RWPE1 (cell line): ENCODE measurements at regions not wholly inside any gene's neighbourhood (a gene's known extent, or its start where the extent isn't known, plus 50 kb on each side); places are given as distances from the start of the nearest gene placed in this dataset.

Experiments
- CTCF ChIA-PET: fragments of 350-600 bp; sonication (Branson Sonifier 250); formaldehyde crosslinking; extraction: SDS; loops from one replicate; lab custom pipeline; 2021; lab: Yijun Ruan, JAX
- POLR2A ChIA-PET: fragments of 400-600 bp; formaldehyde crosslinking; extraction: SDS; loops from one replicate; lab custom pipeline; 2020; ENCODE audit warnings: antibody characterized with exemption; ENCODE audit not compliant: low non-redundant PET; lab: Yijun Ruan, JAX
- DNase-seq: peaks from one replicate; pipeline ENCODE4 v3.0.0; 2012; ENCODE audit warnings: low spot score
- H3K27ac ChIP-seq: fragments of 450-650 bp; 2 replicates; pipeline ENCODE4 v1.5.1; 2017
- CTCF ChIP-seq: fragments of 450-650 bp; conservative IDR thresholded peaks from 2 replicates; pipeline ENCODE4 v1.5.1; 2017; ENCODE audit warnings: low read depth, mild to moderate bottlenecking

GRCh38 chr6:147738099-147738498 lies 229.6 kb downstream of the SAMD5 start:
- POLR2A ChIA-PET, result no interaction called here
- no peak for TF ChIP-seq CTCF

GRCh38 chr6:147738516-147739162 lies 230.1 kb downstream of the SAMD5 start:
- no peak for DNase-seq
- no peak for TF ChIP-seq CTCF
- no peak overlapping the region for H3K27ac ChIP-seq
- ChIA-PET CTCF (interaction anchor here (0.6 kb wide), 1 partner anchor 13 kb away, joined by 3 read pairs; no protein-coding TSS in a partner anchor), POLR2A (no interaction called here)

More at GRCh38 chr6:147738099-147738498, 229.6 kb downstream of the SAMD5 start:
- CTCF ChIA-PET, result interaction anchor here (0.6 kb wide), 1 partner anchor 12 kb away, joined by 3 read pairs; no protein-coding TSS in a partner anchor
- DNase-seq, result no peak
- no peak overlapping the region for H3K27ac ChIP-seq

GRCh38 chr6:147740326-147740725 lies 231.8 kb downstream of the SAMD5 start:
- no peak for TF ChIP-seq CTCF
- POLR2A ChIA-PET, result no interaction called here
- CTCF ChIA-PET, result no interaction called here
- DNase-seq, result no peak
- no peak overlapping the region for H3K27ac ChIP-seq

- DNase-seq, result no peak
- H3K27ac ChIP-seq, result no peak overlapping the region
- no peak for TF ChIP-seq CTCF
- POLR2A ChIA-PET, result no interaction called here
- CTCF ChIA-PET, result interaction anchor here (1.1 kb wide), 1 partner anchor 407 kb away, joined by 3 read pairs; no protein-coding TSS in a partner anchor
Measured at GRCh38 chr6:147740916-147741315, 232.4 kb downstream of the SAMD5 start.

- ChIA-PET CTCF (interaction anchor here (0.7 to 1.1 kb wide), 2 partner anchors 59 to 406 kb away, joined by 3 read pairs; no protein-coding TSS in a partner anchor), POLR2A (no interaction called here)
- no peak for TF ChIP-seq CTCF
- DNase-seq, result no peak
- no peak overlapping the region for H3K27ac ChIP-seq
Measured at GRCh38 chr6:147741389-147741788, 232.9 kb downstream of the SAMD5 start.

GRCh38 chr6:147742440-147742839 lies 233.9 kb downstream of the SAMD5 start:
- ChIA-PET POLR2A (no interaction called here), CTCF (no interaction called here)
- no peak overlapping the region for H3K27ac ChIP-seq
- TF ChIP-seq CTCF, result no peak
- DNase-seq, result no peak
